GM21528 (cell line): ENCODE measurements at regions not wholly inside any gene's neighbourhood (a gene's known extent, or its start where the extent isn't known, plus 50 kb on each side); places are given as distances from the start of the nearest gene placed in this dataset.

Experiments
- ATAC-seq: cut with Tn5 transposase; IDR thresholded peaks from one replicate; pipeline ENCODE4 v1.9.1; 2021; ENCODE audit warnings: mild to moderate bottlenecking, moderate library complexity; ENCODE audit not compliant: unreplicated experiment, low FRiP score

DNA sequence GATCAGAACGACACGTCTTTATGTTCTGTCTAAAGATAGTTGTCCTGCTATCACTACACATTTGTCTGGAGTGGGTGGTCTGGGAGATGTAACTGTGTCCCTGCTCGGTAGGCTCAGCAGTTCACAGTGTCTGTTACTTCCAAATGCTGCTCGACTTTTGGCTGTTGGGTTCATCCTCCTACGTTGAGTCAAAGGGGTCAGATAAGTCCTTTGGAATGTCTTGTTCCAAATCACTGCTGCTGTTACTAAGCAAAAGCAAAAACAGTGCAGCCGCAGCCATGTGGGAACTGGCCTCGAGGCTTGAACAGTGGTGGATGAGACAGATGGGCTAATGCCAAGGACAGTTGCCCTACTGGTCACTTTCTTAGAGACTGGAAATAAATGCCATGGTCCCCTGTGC is 272.2 kb upstream of the MAP3K7 start:
- ATAC-seq: no peak

GRCh38 chr6:90849686-90850085 is 262.8 kb upstream of the MAP3K7 start:
- no peak for ATAC-seq

DNA sequence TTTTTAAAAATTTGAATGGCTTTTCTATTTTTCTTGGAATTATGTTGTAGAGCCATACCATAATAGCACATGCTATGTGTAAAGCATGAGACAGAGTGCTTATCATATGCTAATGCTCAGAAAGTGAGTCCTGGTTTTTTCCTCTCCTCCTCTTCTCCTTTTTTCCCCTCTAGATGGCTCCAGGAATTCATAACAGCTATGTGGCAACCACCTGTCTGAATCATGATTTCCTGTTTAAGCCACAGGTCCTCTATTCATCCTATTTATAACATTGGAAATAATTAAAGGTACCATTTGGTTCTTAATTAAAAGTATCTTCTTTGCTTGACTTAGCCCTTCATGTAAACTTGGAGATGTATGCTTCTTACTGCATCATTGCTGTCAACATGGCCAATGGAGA is 260.0 kb upstream of the MAP3K7 start:
- no peak for ATAC-seq

- ATAC-seq: no peak
Measured at GRCh38 chr6:90835596-90836212, 248.8 kb upstream of the MAP3K7 start.

DNA sequence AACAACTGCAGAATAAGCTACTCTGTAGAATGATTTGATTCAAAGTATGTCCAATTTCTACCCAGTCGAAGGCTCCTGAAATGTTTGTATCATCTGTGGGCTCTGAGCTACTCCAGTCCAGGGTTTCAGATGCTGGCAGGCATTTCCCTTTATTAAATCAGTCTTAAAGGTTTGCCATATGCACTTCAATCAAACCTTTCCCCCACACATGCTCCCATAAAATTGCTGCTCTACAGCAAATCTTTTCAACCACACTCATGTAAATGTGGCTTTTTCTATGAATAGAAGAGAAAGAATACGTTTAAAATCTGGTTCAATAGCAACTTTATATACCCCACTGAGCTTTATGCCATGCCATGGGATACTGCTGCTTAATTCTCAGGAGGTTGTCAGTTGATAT is 242.4 kb upstream of the MAP3K7 start:
- ATAC-seq: no peak

DNA sequence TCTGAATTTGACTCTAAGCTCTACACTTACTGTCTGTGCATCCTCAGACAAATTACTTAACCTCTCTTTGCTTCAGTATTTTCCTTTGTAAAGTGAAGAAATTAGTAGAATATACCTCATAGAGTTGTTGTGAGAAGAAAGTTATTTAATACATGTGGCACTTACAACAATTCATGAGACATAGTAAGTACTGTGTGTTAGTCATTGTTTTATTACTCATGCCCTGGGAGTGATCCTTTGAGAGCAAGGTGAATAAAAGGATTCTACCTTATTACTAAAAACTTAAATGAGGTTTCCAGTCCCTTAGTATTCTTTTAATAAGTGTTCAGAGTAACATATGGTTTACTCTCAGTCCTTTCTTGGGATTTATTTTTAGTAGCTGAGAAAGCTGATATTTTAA is 233.6 kb upstream of the MAP3K7 start:
- no peak for ATAC-seq

GRCh38 chr6:90819483-90819882 is 232.6 kb upstream of the MAP3K7 start:
- ATAC-seq: no peak

- ATAC-seq: no peak
Measured at GRCh38 chr6:90818163-90818562, 231.3 kb upstream of the MAP3K7 start.

- no peak for ATAC-seq
Measured at GRCh38 chr6:90816764-90817163, 229.9 kb upstream of the MAP3K7 start.

- ATAC-seq: no peak
Measured at GRCh38 chr6:90811596-90812226, 224.8 kb upstream of the MAP3K7 start.

DNA sequence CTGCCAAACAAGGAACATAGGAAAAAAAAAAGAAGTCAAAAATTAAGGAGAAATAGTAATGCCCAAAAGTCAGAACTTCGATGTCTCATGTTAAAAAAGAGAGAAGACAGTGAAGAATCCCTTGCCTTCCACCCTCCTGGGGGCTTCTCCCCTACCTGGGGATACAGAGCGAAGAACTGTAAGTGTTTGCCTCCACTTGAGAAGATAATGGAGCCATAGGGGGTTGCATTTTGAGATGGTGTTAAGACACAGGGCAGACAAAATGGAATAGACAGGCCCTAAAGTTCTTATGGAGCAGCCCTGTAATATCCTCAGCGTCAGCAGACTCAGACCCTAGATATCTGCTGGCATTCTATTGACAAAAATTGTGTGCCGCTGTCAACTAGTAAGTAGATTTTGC is 222.2 kb upstream of the MAP3K7 start:
- ATAC-seq: no peak

DNA sequence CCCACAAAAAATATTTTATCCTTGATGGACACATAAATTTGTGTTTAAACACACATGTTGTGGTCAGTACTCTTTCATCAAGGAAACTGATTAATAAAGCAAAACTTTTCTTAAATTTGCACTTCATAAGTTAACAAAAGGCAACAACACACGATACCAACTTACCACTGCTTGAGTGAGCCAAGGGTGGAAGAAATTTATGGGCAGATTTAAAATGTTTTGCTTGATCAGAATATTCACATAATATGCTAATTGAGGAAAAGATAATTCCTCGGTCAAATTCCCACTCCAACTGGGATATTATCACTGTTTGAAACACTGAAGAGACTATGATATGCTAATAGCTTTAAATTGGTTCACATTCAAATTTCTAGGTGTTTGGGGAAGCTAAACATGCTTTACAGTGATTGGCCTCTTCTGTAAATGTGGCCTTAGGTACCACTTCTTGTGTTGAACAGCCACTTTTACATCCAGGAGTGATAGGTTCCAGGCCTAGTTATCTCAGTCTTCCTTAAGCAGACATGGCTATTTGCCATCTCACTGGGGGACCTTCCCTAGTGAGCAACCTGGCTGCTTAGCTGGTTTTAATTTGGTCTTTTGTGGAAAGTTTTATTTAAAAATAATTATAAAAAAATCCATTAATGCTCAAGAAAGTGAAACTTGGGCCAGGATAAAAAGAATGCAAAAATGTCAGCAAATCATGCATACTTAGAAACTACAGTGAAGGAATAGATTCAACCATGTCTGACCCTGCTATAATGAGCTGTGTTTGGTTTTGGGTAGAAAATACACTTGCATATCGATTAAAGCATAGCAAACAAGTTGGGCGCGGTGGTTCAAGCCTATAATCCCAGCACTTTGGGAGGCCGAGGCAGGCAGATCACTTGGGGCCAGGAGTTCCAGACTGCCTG is 221.2 kb upstream of the MAP3K7 start:
- no peak for ATAC-seq

GRCh38 chr6:90805619-90806155 is 218.8 kb upstream of the MAP3K7 start:
- no peak for ATAC-seq

DNA sequence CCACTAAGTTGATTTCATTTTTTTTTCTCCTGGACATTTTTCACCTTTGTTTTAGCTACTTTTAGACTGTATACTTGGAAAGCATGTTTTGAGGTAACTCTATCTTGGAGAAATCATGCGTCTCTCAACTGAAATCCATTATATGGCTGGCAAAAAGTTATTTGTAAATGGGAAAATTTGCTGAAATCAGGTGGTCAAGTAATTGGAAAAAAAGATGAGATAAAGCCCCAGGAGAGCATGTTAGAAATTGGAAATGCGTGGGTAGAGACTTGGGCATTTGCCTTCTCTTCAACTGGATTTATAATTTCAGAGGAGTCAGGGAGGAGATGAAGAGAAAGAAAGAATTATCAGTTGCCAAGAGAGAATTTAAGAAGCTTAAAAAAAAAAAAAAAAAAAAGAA is 217.1 kb upstream of the MAP3K7 start:
- no peak for ATAC-seq

DNA sequence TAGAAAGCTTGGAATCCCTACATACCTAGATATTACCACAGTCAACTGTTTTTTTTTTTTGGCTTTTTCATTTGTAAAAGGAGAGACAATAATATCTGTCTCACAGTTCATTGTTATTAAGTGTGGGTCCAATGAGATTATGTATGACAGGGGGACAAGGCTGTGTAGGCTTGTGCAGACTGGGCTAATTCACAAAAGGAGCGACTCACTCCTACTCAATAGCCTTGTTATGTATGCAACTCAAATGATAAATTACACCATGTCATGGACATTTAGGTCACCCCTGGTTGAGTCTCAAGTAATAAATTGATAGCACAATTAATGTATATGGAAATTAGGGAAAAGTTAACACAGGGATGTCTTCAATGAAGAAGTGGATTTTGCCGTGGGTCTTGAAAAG is 208.2 kb upstream of the MAP3K7 start:
- ATAC-seq: no peak

DNA sequence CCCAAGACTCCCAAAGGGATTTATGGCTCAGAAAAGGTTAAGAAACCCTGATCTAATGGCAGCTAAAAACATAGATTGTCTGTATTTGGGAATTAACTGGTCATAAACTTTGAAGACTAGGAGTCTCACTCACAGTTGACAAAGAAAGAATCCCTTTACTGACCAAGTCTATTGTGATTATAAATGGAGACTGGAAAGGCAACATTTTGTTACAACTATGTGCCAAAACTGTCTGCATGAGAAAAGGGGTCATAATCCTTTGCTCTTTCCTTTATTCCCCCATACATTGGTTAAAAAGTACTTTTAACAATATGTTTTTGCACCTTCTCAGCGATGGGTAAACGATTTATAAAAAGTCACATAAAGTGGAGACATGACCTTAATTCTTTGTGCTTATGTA is 206.9 kb upstream of the MAP3K7 start:
- ATAC-seq: no peak

DNA sequence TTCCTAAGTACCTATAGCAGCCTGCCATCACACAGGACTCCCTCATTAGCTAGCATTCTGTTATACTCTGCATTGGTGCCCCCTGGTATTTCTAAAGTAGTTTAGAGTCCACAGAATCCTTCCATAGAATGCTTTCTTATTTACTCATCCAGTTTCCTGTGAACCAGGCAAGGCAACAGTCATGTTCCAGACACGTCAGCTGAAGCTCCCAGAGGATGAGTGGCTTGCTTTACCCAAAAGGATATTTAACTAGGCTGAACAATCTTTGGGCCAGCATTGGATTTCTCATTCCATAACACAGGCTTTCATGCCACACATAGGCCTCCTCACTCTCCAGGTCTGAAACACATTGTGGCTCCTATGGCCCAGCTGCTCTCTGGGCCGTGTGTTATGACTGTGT is 203.8 kb upstream of the MAP3K7 start:
- ATAC-seq: no peak

DNA sequence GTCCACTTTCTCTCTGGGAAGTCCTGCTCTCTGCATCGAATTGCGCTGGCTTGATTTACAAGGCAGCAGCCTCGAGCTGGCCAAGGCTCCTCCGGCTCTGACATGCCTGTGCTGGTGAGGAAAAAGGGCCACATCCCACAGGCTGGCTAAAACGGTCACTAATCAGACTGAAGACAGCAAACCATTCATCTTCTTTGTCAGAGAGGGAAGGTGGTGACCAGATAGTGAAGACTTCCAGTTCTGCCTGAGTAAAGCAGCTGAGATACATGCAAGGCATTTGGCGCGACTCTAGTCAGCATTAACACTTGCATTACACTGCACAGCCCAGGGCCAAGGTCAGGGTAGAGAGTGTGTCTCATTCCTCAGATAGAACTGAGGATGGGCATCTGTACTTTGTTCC is 203.2 kb upstream of the MAP3K7 start:
- ATAC-seq: no peak

- no peak for ATAC-seq
Measured at GRCh38 chr6:90788781-90789180, 201.9 kb upstream of the MAP3K7 start.

DNA sequence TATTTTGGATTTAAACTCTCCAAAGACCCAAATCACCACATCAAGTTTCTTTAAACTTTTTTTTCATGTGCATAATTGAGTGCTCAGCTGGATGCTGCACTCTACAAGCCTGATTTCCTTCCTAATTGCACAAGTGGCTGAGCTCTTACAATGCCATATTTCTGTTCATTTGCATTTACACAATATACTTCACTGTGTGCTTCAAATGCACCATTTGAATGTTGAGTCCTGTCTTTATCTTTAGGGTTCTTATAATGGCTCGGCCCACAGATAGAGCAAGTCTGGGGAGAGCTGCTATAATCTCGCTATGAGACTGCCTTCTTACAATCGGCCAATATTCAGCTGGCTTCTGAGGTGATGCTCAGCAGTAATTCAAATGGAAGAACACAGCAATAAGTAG is 200.6 kb upstream of the MAP3K7 start:
- no peak for ATAC-seq

DNA sequence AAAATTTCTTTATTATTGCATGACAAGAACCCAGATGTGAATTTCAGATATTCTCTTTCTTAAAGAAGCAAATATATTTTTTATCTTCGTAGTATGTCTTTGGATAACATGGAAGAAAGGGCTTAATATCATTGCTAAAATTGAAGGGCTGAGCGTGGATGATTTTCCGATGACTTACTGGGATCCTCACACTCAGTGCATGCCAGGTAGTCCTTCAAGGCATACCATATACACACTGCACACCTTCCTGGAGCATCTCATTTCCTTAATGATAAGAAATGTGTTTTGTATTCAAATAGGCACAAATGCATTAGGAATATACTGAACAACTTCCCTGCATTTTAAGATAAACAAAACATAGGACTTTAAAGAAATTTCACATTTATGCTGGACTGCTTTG is 193.9 kb upstream of the MAP3K7 start:
- no peak for ATAC-seq
